DND-41 (cell line): ENCODE measurements at regions not wholly inside any gene's neighbourhood (a gene's known extent, or its start where the extent isn't known, plus 50 kb on each side); places are given as distances from the start of the nearest gene placed in this dataset.

ENCODE experiments used
- ATAC-seq: fragments of 200-7000 bp; cut with Tn5 transposase; 3 replicates; pipeline ENCODE4 v1.9.1; 2021; ENCODE audit warnings: low read depth; ENCODE audit not compliant: insufficient read depth
- DNase-seq: peaks from one replicate; pipeline ENCODE4 v3.0.0-alpha.2; 2020
- H2AFZ ChIP-seq: 2 replicates; pipeline ENCODE4 v1.6.0; 2012; ENCODE audit warnings: low read depth, low read length
- H3K27ac ChIP-seq: 2 replicates; pipeline ENCODE4 v1.5.1; 2012; ENCODE audit warnings: low read length, inconsistent platforms
- H3K27me3 ChIP-seq: fragments of 200-600 bp; sonication (generic); 2 replicates; pipeline ENCODE4 v1.6.0; 2012; ENCODE audit warnings: low read length, mild to moderate bottlenecking, inconsistent platforms; ENCODE audit not compliant: insufficient read depth, poor library complexity
- H3K36me3 ChIP-seq: 2 replicates; pipeline ENCODE4 v1.5.1; 2012; ENCODE audit warnings: low read length, inconsistent platforms; ENCODE audit not compliant: insufficient read depth
- H3K4me1 ChIP-seq: 2 replicates; pipeline ENCODE4 v1.5.1; 2012; ENCODE audit warnings: mild to moderate bottlenecking, low read length; ENCODE audit not compliant: insufficient read depth
- H3K4me2 ChIP-seq: 2 replicates; pipeline ENCODE4 v1.6.0; 2012; ENCODE audit warnings: mild to moderate bottlenecking, moderate library complexity, low read length, inconsistent platforms; ENCODE audit not compliant: insufficient read depth
- H3K4me3 ChIP-seq, 2 experiments: fragments of 200-600 bp in 1 of 2; shearing (Covaris generic) in 1 of 2; 2 replicates each; pipeline ENCODE4 v1.5.1; 2012 to 2016; ENCODE audit warnings: inconsistent platforms in 2 of 2, low read length in 2 of 2, mild to moderate bottlenecking in 2 of 2, low read depth in 1 of 2, moderate library complexity in 1 of 2
- H3K79me2 ChIP-seq: 2 replicates; pipeline ENCODE4 v1.6.0; 2012; ENCODE audit warnings: low read length, inconsistent platforms; ENCODE audit not compliant: insufficient read depth
- H3K9ac ChIP-seq: 2 replicates; pipeline ENCODE4 v1.6.0; 2012; ENCODE audit warnings: low read depth, mild to moderate bottlenecking, inconsistent platforms, low read length, moderate library complexity
- H3K9me3 ChIP-seq: 2 replicates; pipeline ENCODE4 v1.5.1; 2012; ENCODE audit warnings: low read length, moderate library complexity, mild to moderate bottlenecking, inconsistent platforms; ENCODE audit not compliant: insufficient read depth, severe bottlenecking
- H4K20me1 ChIP-seq: 2 replicates; pipeline ENCODE4 v1.6.0; 2012; ENCODE audit warnings: low read length; ENCODE audit not compliant: insufficient read depth
- CTCF ChIP-seq: IDR thresholded peaks from 2 replicates; pipeline ENCODE4 v1.5.1; 2012; ENCODE audit warnings: borderline replicate concordance, low read length, moderate library complexity, mild to moderate bottlenecking; ENCODE audit not compliant: poor library complexity, severe bottlenecking; ENCODE audit errors: extremely low read depth
- EZH2 ChIP-seq: IDR thresholded peaks from 3 replicates; pipeline ENCODE4 v1.6.1; 2012; ENCODE audit warnings: borderline replicate concordance, low read depth, mild to moderate bottlenecking, moderate library complexity, low read length, inconsistent platforms; ENCODE audit not compliant: severe bottlenecking

GRCh38 chr13:31538067-31539042, 201.0 kb upstream of the RXFP2 start:
- Histone ChIP-seq H3K4me2 (no peak overlapping the region), H3K4me1 (no peaks in the 10 kb centered on the region), H4K20me1 (no peaks in the 10 kb centered on the region), H3K9me3 (no peaks in the 10 kb centered on the region), H3K9ac (no peak overlapping the region), H3K36me3 (no peaks in the 10 kb centered on the region), H3K27me3 (peaks cover 9% of the 10 kb centered on the region), H2AFZ (no peak overlapping the region), H3K27ac (no peak overlapping the region), H3K4me3 (no peak overlapping the region), H3K79me2 (no peaks in the 10 kb centered on the region)
- ATAC-seq (no peak), DNase-seq (no peak)
- no peak for TF ChIP-seq EZH2
- TF ChIP-seq CTCF: peak; percentile 16

GRCh38 chr13:31540281-31540680, 199.0 kb upstream of the RXFP2 start:
- Histone ChIP-seq H3K4me1 (no peaks in the 10 kb centered on the region), H3K9ac (no peak overlapping the region), H3K4me2 (no peak overlapping the region), H3K27me3 (peaks cover 5% of the 10 kb centered on the region), H3K79me2 (no peaks in the 10 kb centered on the region), H2AFZ (no peak overlapping the region), H3K36me3 (no peaks in the 10 kb centered on the region), H4K20me1 (no peaks in the 10 kb centered on the region), H3K4me3 (no peak overlapping the region), H3K9me3 (no peaks in the 10 kb centered on the region), H3K27ac (no peak overlapping the region)
- DNase-seq (no peak), ATAC-seq (no peak)
- TF ChIP-seq EZH2: no peak

DNA sequence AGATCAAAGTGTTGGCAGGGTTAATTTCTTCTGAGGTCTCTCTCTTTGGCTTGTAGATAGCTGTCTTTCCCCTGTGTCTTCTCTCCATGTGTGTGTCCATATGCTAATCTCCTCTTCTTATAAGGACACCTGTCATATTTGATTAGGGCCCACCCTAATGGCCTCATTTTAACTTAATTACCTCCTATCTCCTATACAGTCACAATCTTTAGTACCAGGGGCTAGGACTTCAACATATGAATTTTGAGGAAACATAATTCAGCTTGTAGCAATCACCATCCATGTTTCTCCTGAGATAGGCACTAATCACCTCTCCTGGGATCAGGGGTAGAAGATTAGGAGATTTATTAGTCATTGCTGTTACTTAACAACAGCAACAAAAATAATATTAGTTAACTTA, 196.1 kb upstream of the RXFP2 start:
- ATAC-seq: no peak
- TF ChIP-seq CTCF (no peak), EZH2 (no peak)
- H3K27me3 ChIP-seq: no peaks in the 10 kb centered on the region

DNA sequence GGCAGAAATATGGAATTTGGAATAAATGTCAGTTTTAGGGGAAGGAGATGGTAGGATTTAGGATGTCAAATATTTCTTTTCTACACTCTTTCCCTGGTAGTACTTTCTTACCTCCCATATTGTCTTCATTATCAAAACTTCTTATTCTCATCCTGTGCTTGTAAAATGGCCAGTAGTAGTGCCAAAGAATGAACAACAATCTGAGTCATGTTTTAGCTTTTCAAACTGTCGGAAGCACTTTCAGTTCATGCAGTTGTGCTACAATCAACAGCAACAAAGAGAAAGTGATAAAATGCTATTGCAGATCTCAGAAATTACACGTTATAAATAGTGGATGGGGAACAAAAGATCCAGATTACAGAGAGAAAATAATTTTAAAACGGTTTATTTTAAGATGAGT, 193.7 kb upstream of the RXFP2 start:
- H3K27me3 ChIP-seq: peaks cover 4% of the 10 kb centered on the region
- no peaks in the 10 kb centered on the region for H4K20me1 ChIP-seq
- no peak for DNase-seq
- H3K36me3 ChIP-seq: no peaks in the 10 kb centered on the region
- no peaks in the 10 kb centered on the region for H3K9me3 ChIP-seq
- H3K4me1 ChIP-seq: no peaks in the 10 kb centered on the region
- TF ChIP-seq EZH2 (no peak), CTCF (no peak)
- no peak overlapping the region for H3K4me3 ChIP-seq
- H2AFZ ChIP-seq: no peak overlapping the region
- no peak overlapping the region for H3K9ac ChIP-seq
- no peak overlapping the region for H3K4me2 ChIP-seq
- H3K79me2 ChIP-seq: no peaks in the 10 kb centered on the region
- ATAC-seq: no peak
- no peak overlapping the region for H3K27ac ChIP-seq

More for the DNA sequence above, 196.1 kb upstream of the RXFP2 start:
- H3K4me1 ChIP-seq: no peaks in the 10 kb centered on the region
- DNase-seq: no peak
- H3K4me2 ChIP-seq: no peak overlapping the region
- H3K36me3 ChIP-seq: no peaks in the 10 kb centered on the region
- no peak overlapping the region for H3K4me3 ChIP-seq
- no peaks in the 10 kb centered on the region for H4K20me1 ChIP-seq
- H3K9me3 ChIP-seq: no peaks in the 10 kb centered on the region
- no peak overlapping the region for H2AFZ ChIP-seq
- H3K79me2 ChIP-seq: no peaks in the 10 kb centered on the region
- no peak overlapping the region for H3K27ac ChIP-seq
- H3K9ac ChIP-seq: no peak overlapping the region
